B cell (primary cell): ENCODE measurements at regions not wholly inside any gene's neighbourhood (a gene's known extent, or its start where the extent isn't known, plus 50 kb on each side); places are given as distances from the start of the nearest gene placed in this dataset.

Source experiments
- ATAC-seq: fragments of 200-7000 bp; cut with Tn5 transposase; one replicate; pipeline ENCODE4 v1.10.0; 2021; ENCODE audit warnings: low read depth, mild to moderate bottlenecking, moderate number of reproducible peaks, moderate library complexity
- CTCF ChIA-PET: fragments of 350-600 bp; sonication (Branson Sonifier 250); formaldehyde crosslinking; loops from one replicate; lab custom pipeline; 2021; ENCODE audit warnings: antibody characterized with exemption, inconsistent platforms; lab: Charles Lee
- POLR2A ChIA-PET: fragments of 350-600 bp; sonication (Branson Sonifier 250); formaldehyde crosslinking; loops from one replicate; lab custom pipeline; 2021; ENCODE audit warnings: antibody characterized with exemption; lab: Charles Lee
- DNase-seq: peaks from one replicate; pipeline ENCODE4 v3.0.0; 2013
- H2AFZ ChIP-seq: 2 replicates; pipeline ENCODE4 v1.6.1; 2012; ENCODE audit warnings: mild to moderate bottlenecking, low read depth, low read length; ENCODE audit not compliant: insufficient read depth, poor library complexity, severe bottlenecking
- H3K27ac ChIP-seq, 2 donors: 1 replicate in 1 of 2; 2 replicates in 1 of 2; pipeline ENCODE4 v1.5.1; 2012 to 2013; ENCODE audit warnings: low read length in 2 of 2, mild to moderate bottlenecking in 2 of 2, moderate library complexity in 1 of 2
- H3K27me3 ChIP-seq, 4 experiments: fragments of 200-600 bp in 1 of 4; sonication (generic) in 1 of 4; replicated peaks in 1 of 4; 1 replicate in 2 of 4; 2 replicates in 2 of 4; pipeline versions ENCODE4 v1.6.1 to v1.7.0; 2013 to 2016; ENCODE audit warnings: low read length in 3 of 4, mild to moderate bottlenecking in 2 of 4, mixed read lengths in 1 of 4, moderate library complexity in 1 of 4; ENCODE audit not compliant: insufficient read depth in 4 of 4, control insufficient read depth in 3 of 4; ENCODE audit errors: control extremely low read depth in 1 of 4
- H3K36me3 ChIP-seq, 2 experiments: replicated peaks in 1 of 2; 1 replicate in 1 of 2; 2 replicates in 1 of 2; pipeline versions ENCODE4 v1.6.1 to v1.7.1; 2013; ENCODE audit warnings: low read length in 1 of 2; ENCODE audit not compliant: insufficient read depth in 2 of 2, control insufficient read depth in 1 of 2; ENCODE audit errors: control extremely low read depth in 1 of 2, extremely low read depth in 1 of 2
- H3K4me1 ChIP-seq, 2 donors: fragments of 200-600 bp in 1 of 2; sonication (generic) in 1 of 2; 1 replicate in 1 of 2; 2 replicates in 1 of 2; pipeline versions ENCODE4 v1.5.1 to v1.6.1; 2013 to 2017; ENCODE audit warnings: low read length in 2 of 2; ENCODE audit not compliant: control insufficient read depth in 2 of 2, insufficient read depth in 2 of 2
- H3K4me2 ChIP-seq: replicated peaks from 2 replicates; pipeline ENCODE3; 2012; ENCODE audit warnings: mild to moderate bottlenecking, low read depth, low read length; ENCODE audit not compliant: poor library complexity, severe bottlenecking
- H3K4me3 ChIP-seq, 5 experiments: fragments of 200-600 bp in 1 of 5; sonication (generic) in 1 of 5; 1 replicate in 3 of 5; 2 replicates in 2 of 5; pipeline versions ENCODE4 v1.5.1 to v1.7.0; 2011 to 2016; ENCODE audit warnings: low read length in 4 of 5, mild to moderate bottlenecking in 4 of 5, low read depth in 2 of 5, control low read depth in 1 of 5, moderate library complexity in 1 of 5; ENCODE audit not compliant: insufficient read depth in 1 of 5; ENCODE audit errors: control extremely low read depth in 1 of 5, extremely low read depth in 1 of 5
- H3K79me2 ChIP-seq: fragments of 200-600 bp; sonication (generic); one replicate; pipeline ENCODE4 v1.6.0; 2016; ENCODE audit warnings: low read length; ENCODE audit not compliant: control insufficient read depth, insufficient read depth
- H3K9ac ChIP-seq: fragments of 200-600 bp; sonication (generic); 2 replicates; pipeline ENCODE4 v1.6.1; 2017; ENCODE audit warnings: mild to moderate bottlenecking, low read length, moderate library complexity
- H3K9me3 ChIP-seq, 3 donors: one replicate each; pipeline versions ENCODE4 v1.6.1 to v1.7.1; 2013; ENCODE audit warnings: low read length in 2 of 3; ENCODE audit not compliant: control insufficient read depth in 2 of 3, insufficient read depth in 1 of 3; ENCODE audit errors: control extremely low read depth in 1 of 3
- H4K20me1 ChIP-seq: 2 replicates; pipeline ENCODE4 v1.6.0; 2012; ENCODE audit warnings: mild to moderate bottlenecking, low read length; ENCODE audit not compliant: insufficient read depth, control insufficient read depth, poor library complexity, severe bottlenecking
- H3K27ac Mint-ChIP-seq: one replicate; pipeline ENCODE4 v1.8.0; 2021; ENCODE audit warnings: mixed read lengths
- H3K27me3 Mint-ChIP-seq: one replicate; pipeline ENCODE4 v1.8.0; 2021; ENCODE audit warnings: mixed read lengths
- H3K4me1 Mint-ChIP-seq: one replicate; pipeline ENCODE4 v1.8.0; 2021; ENCODE audit warnings: mixed read lengths
- H3K4me3 Mint-ChIP-seq: one replicate; pipeline ENCODE4 v1.8.0; 2021; ENCODE audit warnings: mixed read lengths
- H3K9me3 Mint-ChIP-seq: one replicate; pipeline ENCODE4 v1.8.0; 2022; ENCODE audit warnings: mixed read lengths; ENCODE audit not compliant: insufficient read depth
- EZH2 ChIP-seq: IDR thresholded peaks from 2 replicates; pipeline ENCODE4 v1.6.1; 2012; ENCODE audit warnings: borderline replicate concordance, low read depth, mild to moderate bottlenecking, moderate library complexity, low read length; ENCODE audit not compliant: insufficient read depth, poor library complexity, severe bottlenecking
- WGBS: methylation state at CpG from one replicate; pipeline ENCODE4 v1.1.5; 2013; ENCODE audit warnings: missing lambda C conversion rate; ENCODE audit not compliant: insufficient coverage; 5-methylcytosine and 5-hydroxymethylcytosine counted together
- intact Hi-C: fragments of 100-400 bp; cut with micrococcal nuclease; formaldehyde crosslinking; loops from one replicate; pipeline ENCODE4 v1.10.0; 2022
- TF ChIP-seq, protein P1 (sequence below): fragments of 200-600 bp; IDR thresholded peaks from one replicate; pipeline ENCODE4 v1.8.0; 2022; ENCODE audit warnings: antibody characterized with exemption, mild to moderate bottlenecking

GRCh38 chr6:133610971-133611370, 277.9 kb upstream of the TCF21 start:
- Mint-ChIP-seq H3K27ac (no peak overlapping the region), H3K27me3 (no peaks in the 10 kb centered on the region), H3K9me3 (no peaks in the 10 kb centered on the region), H3K4me1 (no peaks in the 10 kb centered on the region), H3K4me3 (no peak overlapping the region)
- Histone ChIP-seq H2AFZ (no peak overlapping the region), H3K27ac (no peak overlapping the region), H3K36me3 (no peaks in the 10 kb centered on the region), H3K9me3 (no peaks in the 10 kb centered on the region), H3K4me2 (no peak overlapping the region), H3K4me1 (no peaks in the 10 kb centered on the region), H3K27me3 (no peaks in the 10 kb centered on the region), H3K9ac (no peak overlapping the region), H4K20me1 (no peaks in the 10 kb centered on the region), H3K4me3 (no peak overlapping the region), H3K79me2 (no peaks in the 10 kb centered on the region)
- POLR2A ChIA-PET = no interaction called here
- CTCF ChIA-PET = no interaction called here
- intact Hi-C loops = no loop called here
- DNase-seq (no peak), ATAC-seq (no peak)
- WGBS = 93% methylated on average over 3 of the region's 3 CpGs
- TF ChIP-seq, protein P1, sequence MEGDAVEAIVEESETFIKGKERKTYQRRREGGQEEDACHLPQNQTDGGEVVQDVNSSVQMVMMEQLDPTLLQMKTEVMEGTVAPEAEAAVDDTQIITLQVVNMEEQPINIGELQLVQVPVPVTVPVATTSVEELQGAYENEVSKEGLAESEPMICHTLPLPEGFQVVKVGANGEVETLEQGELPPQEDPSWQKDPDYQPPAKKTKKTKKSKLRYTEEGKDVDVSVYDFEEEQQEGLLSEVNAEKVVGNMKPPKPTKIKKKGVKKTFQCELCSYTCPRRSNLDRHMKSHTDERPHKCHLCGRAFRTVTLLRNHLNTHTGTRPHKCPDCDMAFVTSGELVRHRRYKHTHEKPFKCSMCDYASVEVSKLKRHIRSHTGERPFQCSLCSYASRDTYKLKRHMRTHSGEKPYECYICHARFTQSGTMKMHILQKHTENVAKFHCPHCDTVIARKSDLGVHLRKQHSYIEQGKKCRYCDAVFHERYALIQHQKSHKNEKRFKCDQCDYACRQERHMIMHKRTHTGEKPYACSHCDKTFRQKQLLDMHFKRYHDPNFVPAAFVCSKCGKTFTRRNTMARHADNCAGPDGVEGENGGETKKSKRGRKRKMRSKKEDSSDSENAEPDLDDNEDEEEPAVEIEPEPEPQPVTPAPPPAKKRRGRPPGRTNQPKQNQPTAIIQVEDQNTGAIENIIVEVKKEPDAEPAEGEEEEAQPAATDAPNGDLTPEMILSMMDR = no peak
- TF ChIP-seq EZH2 = no peak

DNA sequence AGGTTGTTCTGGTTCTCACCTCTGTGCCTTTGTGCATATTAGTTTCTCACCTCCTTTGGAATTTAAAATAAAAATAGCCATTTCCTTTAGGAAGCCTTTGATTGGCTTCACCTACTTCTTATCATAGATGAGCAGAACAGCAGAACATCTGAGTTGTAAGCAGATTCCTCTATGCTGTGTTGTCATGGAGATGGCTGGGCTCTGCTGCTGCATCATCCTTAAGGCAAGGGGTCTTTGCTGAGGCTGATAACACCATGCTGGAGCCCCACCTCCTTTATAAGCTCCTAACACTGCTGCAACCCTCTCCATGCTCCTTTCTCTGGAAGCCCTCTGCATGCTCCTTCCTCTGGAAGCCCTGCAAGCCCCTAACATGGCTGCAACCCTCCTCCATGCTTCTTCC, 276.5 kb upstream of the TCF21 start:
- ChIA-PET POLR2A (no interaction called here), CTCF (no interaction called here)
- no peak overlapping the region for H3K4me3 Mint-ChIP-seq
- H3K9me3 Mint-ChIP-seq = peaks cover 2% of the 10 kb centered on the region
- no peaks in the 10 kb centered on the region for H3K4me1 Mint-ChIP-seq
- ATAC-seq (no peak), DNase-seq (no peak)
- intact Hi-C loops = no loop called here
- no peak overlapping the region for H2AFZ ChIP-seq
- no peaks in the 10 kb centered on the region for H4K20me1 ChIP-seq
- H3K9me3 ChIP-seq = no peaks in the 10 kb centered on the region
- H3K9ac ChIP-seq = no peak overlapping the region
- H3K27me3 Mint-ChIP-seq = no peaks in the 10 kb centered on the region
- H3K4me1 ChIP-seq = no peaks in the 10 kb centered on the region
- H3K36me3 ChIP-seq = no peaks in the 10 kb centered on the region
- H3K27ac Mint-ChIP-seq = no peak overlapping the region
- no peak overlapping the region for H3K4me2 ChIP-seq
- no peak for TF ChIP-seq EZH2
- TF ChIP-seq, protein P1 = no peak
- H3K4me3 ChIP-seq = no peak overlapping the region
- no peaks in the 10 kb centered on the region for H3K79me2 ChIP-seq
- H3K27ac ChIP-seq = no peak overlapping the region
- H3K27me3 ChIP-seq = no peaks in the 10 kb centered on the region
